Uterus (tissue), 3 donors: ENCODE measurements at regions not wholly inside any gene's neighbourhood (a gene's known extent, or its start where the extent isn't known, plus 50 kb on each side); places are given as distances from the start of the nearest gene placed in this dataset.

Source experiments
- DNase-seq, 2 donors: peaks; one replicate each; pipeline ENCODE4 v3.0.0-alpha.2; 2019 to 2020
- H3K27ac ChIP-seq, 2 donors: fragments of 200-600 bp; sonication (generic); 1 replicate in 1 of 2; 2 replicates in 1 of 2; pipeline ENCODE4 v1.5.1; 2016 to 2018
- H3K27me3 ChIP-seq, 2 donors: fragments of 200-600 bp; sonication (generic); one replicate each; pipeline ENCODE4 v1.5.1; 2018 to 2019; ENCODE audit warnings: control low read depth in 1 of 2
- H3K36me3 ChIP-seq, 2 donors: fragments of 200-600 bp; sonication (generic); one replicate each; pipeline ENCODE4 v1.5.1; 2019; ENCODE audit warnings: control low read depth in 1 of 2
- H3K4me1 ChIP-seq, 2 donors: fragments of 200-600 bp; sonication (generic); one replicate each; pipeline ENCODE4 v1.5.1; 2018 to 2019; ENCODE audit warnings: control low read depth in 1 of 2
- H3K4me3 ChIP-seq, 2 donors: fragments of 200-600 bp; sonication (generic); 1 replicate in 1 of 2; 2 replicates in 1 of 2; pipeline ENCODE4 v1.5.1; 2018 to 2019; ENCODE audit warnings: mild to moderate bottlenecking in 1 of 2
- H3K9me3 ChIP-seq, 2 donors: fragments of 200-600 bp; sonication (generic); one replicate each; pipeline ENCODE4 v1.5.1; 2019; ENCODE audit warnings: control low read depth in 1 of 2
- POLR2A ChIP-seq, 2 donors: fragments of 450-650 bp; IDR thresholded peaks; one replicate each; pipeline ENCODE4 v1.6.1; 2016; ENCODE audit warnings: antibody characterized with exemption in 2 of 2, mild to moderate bottlenecking in 1 of 2, moderate library complexity in 1 of 2
- intact Hi-C: fragments of 100-400 bp; cut with DNase I; formaldehyde crosslinking; loops from one replicate; pipeline ENCODE4 v1.15.1; 2023; ENCODE audit warnings: low total_unique reads
- TF ChIP-seq, protein P1 (sequence below), 4 experiments: fragments of 200-600 bp in 2 of 4; fragments of 450-650 bp in 2 of 4; sonication (generic) in 2 of 4; IDR thresholded peaks; one replicate each; pipeline ENCODE4 v1.5.1; 2016 to 2019; ENCODE audit warnings: antibody characterized with exemption in 4 of 4, mild to moderate bottlenecking in 2 of 4, moderate library complexity in 1 of 4
- donor health status: DM: yes; HTN: yes; CAD: no.

DNA sequence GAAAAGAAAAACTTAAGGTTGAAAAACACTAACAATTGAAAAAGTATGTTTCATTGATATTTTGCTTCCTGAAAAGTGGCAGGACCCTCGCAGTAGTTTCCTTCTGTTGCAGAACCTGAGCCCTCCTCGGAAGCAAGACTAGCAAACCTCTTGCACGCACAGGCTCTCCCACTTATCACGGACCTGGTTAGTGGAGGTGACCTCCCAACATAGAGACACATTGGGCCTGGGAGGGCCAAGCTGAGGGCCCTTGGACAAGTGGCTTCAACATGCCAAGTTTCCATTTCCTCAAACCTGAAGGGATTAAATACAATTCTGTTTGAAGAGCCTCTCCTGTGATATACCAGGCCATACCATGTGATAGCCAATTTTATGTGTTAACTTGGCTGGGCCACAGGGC, 133.4 kb upstream of the AGAP1 start:
- H3K27me3 ChIP-seq, result no peaks in the 10 kb centered on the region
- no peak for TF ChIP-seq POLR2A (IDR thresholded peaks at IDR 0.05)
- TF ChIP-seq, protein P1, sequence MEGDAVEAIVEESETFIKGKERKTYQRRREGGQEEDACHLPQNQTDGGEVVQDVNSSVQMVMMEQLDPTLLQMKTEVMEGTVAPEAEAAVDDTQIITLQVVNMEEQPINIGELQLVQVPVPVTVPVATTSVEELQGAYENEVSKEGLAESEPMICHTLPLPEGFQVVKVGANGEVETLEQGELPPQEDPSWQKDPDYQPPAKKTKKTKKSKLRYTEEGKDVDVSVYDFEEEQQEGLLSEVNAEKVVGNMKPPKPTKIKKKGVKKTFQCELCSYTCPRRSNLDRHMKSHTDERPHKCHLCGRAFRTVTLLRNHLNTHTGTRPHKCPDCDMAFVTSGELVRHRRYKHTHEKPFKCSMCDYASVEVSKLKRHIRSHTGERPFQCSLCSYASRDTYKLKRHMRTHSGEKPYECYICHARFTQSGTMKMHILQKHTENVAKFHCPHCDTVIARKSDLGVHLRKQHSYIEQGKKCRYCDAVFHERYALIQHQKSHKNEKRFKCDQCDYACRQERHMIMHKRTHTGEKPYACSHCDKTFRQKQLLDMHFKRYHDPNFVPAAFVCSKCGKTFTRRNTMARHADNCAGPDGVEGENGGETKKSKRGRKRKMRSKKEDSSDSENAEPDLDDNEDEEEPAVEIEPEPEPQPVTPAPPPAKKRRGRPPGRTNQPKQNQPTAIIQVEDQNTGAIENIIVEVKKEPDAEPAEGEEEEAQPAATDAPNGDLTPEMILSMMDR (IDR thresholded peaks at IDR 0.05), result no peak
- intact Hi-C loops, result no loop called here
- H3K27ac ChIP-seq, result no peak overlapping the region
- no peak for DNase-seq
- no peaks in the 10 kb centered on the region for H3K36me3 ChIP-seq
- H3K4me3 ChIP-seq, result no peak overlapping the region
- no peaks in the 10 kb centered on the region for H3K4me1 ChIP-seq
- H3K9me3 ChIP-seq, result no peaks in the 10 kb centered on the region

DNA sequence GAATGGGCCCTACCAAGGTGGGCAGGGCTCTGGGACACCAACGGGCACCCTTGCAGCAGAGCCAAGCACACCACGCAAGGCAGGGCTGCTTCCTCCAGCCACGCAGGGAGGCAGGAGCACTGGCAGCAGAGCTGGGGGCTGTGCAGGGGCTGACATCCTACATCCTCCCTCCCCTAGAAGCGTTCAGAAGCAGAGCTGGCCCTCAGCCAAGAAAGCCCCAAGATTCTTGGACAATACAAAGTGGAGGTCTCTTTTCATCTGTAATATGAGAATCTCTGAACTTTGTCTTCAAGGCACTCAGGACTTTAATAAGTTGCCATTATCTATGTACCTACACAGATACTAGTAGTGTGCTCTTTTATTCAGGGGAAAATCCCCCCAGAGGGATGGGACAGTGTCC, 128.1 kb upstream of the AGAP1 start:
- no peak for DNase-seq
- no peaks in the 10 kb centered on the region for H3K36me3 ChIP-seq
- TF ChIP-seq, protein P1 (IDR thresholded peaks at IDR 0.05), result no peak
- TF ChIP-seq POLR2A (IDR thresholded peaks at IDR 0.05), result no peak
- H3K27ac ChIP-seq, result no peak overlapping the region
- intact Hi-C loops, result no loop called here
- H3K27me3 ChIP-seq, result no peaks in the 10 kb centered on the region
- H3K4me3 ChIP-seq, result no peak overlapping the region
- no peaks in the 10 kb centered on the region for H3K9me3 ChIP-seq
- no peaks in the 10 kb centered on the region for H3K4me1 ChIP-seq

DNA sequence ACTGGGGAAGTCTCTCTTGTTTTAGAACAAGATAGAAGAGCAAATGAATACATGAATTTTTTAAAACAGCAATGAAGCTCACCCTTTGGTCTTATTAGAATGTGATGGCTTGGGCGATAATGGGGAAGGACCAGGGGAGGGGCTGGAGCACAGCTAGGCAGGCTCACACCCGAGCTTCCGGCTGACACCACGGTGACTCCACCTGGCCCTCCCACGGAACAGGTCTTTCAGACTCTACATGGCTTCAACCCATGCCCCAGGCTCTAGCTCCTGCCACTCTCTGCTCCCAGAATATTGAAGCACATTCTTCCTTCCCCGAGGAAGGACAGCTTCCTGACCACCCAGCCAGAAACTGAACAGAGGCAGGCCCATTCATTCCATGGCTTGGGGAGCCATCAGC, 127.5 kb upstream of the AGAP1 start:
- intact Hi-C loops, result no loop called here
- no peak for DNase-seq
- TF ChIP-seq, protein P1 (IDR thresholded peaks at IDR 0.05), result no peak
- no peak for TF ChIP-seq POLR2A (IDR thresholded peaks at IDR 0.05)
- no peak overlapping the region for H3K27ac ChIP-seq
- H3K27me3 ChIP-seq, result no peaks in the 10 kb centered on the region
- no peaks in the 10 kb centered on the region for H3K36me3 ChIP-seq
- H3K4me1 ChIP-seq, result no peaks in the 10 kb centered on the region
- no peak overlapping the region for H3K4me3 ChIP-seq
- no peaks in the 10 kb centered on the region for H3K9me3 ChIP-seq

DNA sequence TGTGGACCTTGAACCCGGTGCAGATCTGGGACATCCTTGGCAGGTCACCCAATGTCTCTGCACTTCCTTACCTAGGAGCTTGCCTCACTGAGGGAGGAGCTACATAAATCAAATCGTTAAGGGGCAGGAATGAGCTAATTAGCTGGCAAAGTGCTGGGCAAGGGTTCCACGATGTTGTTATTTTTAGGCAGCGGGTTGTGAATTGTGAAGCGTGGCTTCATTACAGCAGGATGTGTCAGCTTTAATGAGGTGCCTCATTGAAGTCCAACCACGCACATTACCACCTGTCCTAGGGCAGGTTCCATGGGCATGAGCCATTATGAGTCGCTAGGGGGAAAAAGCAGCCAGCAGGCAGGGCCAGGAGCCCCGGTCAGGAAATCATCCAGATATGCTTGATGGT, 127.0 kb upstream of the AGAP1 start:
- intact Hi-C loops, result no loop called here

DNA sequence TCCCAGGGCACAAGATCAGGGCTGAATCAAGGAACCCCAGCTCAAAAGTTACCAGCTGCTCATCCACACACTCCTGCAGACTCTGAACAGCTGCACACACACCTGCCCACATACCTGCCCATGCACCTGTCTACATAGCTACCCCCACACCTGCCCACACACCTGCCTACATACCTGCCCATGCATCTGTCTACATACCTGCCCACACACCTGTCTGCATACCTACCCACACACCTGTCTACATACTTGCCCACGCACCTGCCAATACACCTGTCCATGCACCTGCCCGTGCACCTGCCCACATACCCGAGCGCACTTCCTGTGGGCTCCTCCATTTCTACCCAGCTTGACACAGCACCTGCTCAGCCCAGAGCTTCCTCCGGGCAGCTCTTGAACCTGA, 122.8 kb upstream of the AGAP1 start:
- no peak for TF ChIP-seq POLR2A (IDR thresholded peaks at IDR 0.05)
- TF ChIP-seq, protein P1 (IDR thresholded peaks at IDR 0.05), result no peak
- Histone ChIP-seq H3K27me3 (no peaks in the 10 kb centered on the region), H3K4me3 (no peak overlapping the region), H3K9me3 (no peaks in the 10 kb centered on the region), H3K4me1 (no peaks in the 10 kb centered on the region), H3K27ac (no peak overlapping the region), H3K36me3 (no peaks in the 10 kb centered on the region)
- DNase-seq, result no peak
- intact Hi-C loops, result no loop called here

More for the DNA sequence above, 127.0 kb upstream of the AGAP1 start:
- Histone ChIP-seq H3K4me1 (no peaks in the 10 kb centered on the region), H3K27ac (no peak overlapping the region), H3K27me3 (no peaks in the 10 kb centered on the region), H3K36me3 (no peaks in the 10 kb centered on the region), H3K4me3 (no peak overlapping the region), H3K9me3 (no peaks in the 10 kb centered on the region)
- DNase-seq, result no peak
- no peak for TF ChIP-seq POLR2A (IDR thresholded peaks at IDR 0.05)
- TF ChIP-seq, protein P1 (IDR thresholded peaks at IDR 0.05), result no peak
